AG04449 (cell line): ENCODE measurements at regions not wholly inside any gene's neighbourhood (a gene's known extent, or its start where the extent isn't known, plus 50 kb on each side); places are given as distances from the start of the nearest gene placed in this dataset.

Experiments
- CTCF ChIA-PET: fragments of 350-600 bp; formaldehyde crosslinking; extraction: SDS; loops from one replicate; lab custom pipeline; 2021; ENCODE audit warnings: antibody characterized with exemption; lab: Yijun Ruan, JAX
- POLR2A ChIA-PET: fragments of 400-600, 350-600 bp; formaldehyde crosslinking; extraction: SDS; loops from one replicate; lab custom pipeline; 2020; ENCODE audit warnings: antibody characterized with exemption, inconsistent platforms; lab: Yijun Ruan, JAX
- DNase-seq: peaks from one replicate; pipeline ENCODE4 v3.0.0-alpha.2; 2010; ENCODE audit warnings: low read depth, low spot score
- H3K4me3 ChIP-seq: 2 replicates; pipeline ENCODE4 v1.5.1; 2011; ENCODE audit warnings: low read depth, mild to moderate bottlenecking, control low read depth, low read length
- CTCF ChIP-seq: IDR thresholded peaks from one replicate; pipeline ENCODE4 v1.5.1; 2011; ENCODE audit warnings: mild to moderate bottlenecking, moderate library complexity, low read length, control low read depth, inconsistent platforms; ENCODE audit not compliant: insufficient read depth; ENCODE audit errors: missing control alignments

- ChIA-PET POLR2A (interaction anchor here (1.5 kb wide), 1 partner anchor 14 kb away, joined by 4 read pairs; no protein-coding TSS in a partner anchor), CTCF (interaction anchor here (0.8 to 1.2 kb wide), 3 partner anchors 14 to 412 kb away, joined by 3 to 6 read pairs (median 4); partner anchors contain the start of gene TRIB2)
- H3K4me3 ChIP-seq: no peak overlapping the region
- TF ChIP-seq CTCF: no peak
- no peak for DNase-seq
Measured at GRCh38 chr2:12304564-12305171, 412.1 kb upstream of the TRIB2 start.

DNA sequence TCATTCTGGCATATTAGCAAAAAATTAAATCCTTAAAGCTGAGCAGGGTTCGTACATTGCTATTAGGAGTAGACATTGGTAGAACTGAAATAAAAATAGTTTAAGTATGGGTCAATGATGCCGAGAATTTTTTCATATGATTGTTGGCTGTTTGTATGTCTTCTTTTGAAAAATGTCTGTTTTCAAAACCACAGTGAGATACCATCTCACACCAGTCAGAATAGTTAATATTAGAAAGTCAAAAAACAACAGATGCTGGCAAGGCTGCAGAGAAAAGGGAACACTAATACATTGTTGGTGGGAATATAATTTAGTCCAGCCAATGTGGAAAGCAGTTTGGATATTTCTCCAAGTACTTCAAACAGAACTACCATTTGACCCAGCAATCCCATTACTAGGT, 410.8 kb upstream of the TRIB2 start:
- DNase-seq: no peak
- H3K4me3 ChIP-seq: no peak overlapping the region
- TF ChIP-seq CTCF: no peak
- POLR2A ChIA-PET: no interaction called here
- CTCF ChIA-PET: no interaction called here

DNA sequence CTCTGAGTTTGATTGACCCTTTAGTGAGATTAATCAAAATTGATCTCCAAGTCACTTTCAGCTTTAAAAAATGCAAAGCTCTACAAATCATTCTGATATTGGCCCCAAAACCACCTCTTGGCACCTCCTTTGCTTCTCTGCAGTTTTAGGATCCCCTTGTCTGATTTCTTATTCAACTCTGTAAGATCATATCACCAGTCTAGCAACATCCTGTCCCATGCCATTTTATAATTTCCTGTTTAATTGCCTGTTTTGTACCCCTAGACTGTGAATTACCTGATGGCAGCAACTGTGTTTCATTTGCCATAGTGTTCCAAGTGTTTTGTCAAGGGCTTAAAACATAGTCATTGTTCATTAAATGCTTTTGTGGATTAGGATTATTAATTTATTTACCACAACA, 406.3 kb upstream of the TRIB2 start:
- CTCF ChIA-PET: no interaction called here
- no peak for DNase-seq
- no peak overlapping the region for H3K4me3 ChIP-seq
- POLR2A ChIA-PET: no interaction called here
- no peak for TF ChIP-seq CTCF

DNA sequence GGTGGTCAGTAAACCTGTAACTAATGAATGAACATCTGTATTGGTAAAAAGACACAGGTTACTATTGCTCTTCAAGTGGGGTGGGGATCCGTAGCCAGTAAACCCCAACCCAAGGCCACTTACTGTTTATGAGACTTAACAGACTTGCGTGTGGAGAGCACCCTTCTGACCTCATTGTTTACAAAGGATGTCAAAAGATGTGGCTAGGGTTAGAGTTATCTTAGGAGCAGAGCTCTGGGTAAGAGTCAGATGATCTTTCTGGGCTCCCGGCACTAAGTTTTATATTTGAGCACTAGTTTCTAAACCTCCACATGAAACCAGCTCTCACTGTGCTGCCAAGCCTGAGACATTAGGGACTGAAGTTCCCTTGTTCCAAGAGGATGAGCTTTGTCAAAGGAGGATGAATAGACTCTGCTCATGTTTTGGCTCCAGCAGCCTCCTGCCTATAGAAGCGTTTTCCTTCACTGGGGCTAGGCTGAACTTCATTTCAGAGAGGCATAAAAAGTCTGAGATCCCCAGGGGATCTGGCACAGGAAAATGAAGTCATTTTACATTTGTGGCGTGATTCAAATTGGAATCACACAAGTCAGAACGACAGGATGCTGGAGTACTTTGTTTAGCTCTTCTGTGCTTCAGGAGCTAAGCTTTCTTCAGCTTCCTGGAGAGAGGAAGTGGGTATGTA, 403.1 kb upstream of the TRIB2 start:
- DNase-seq: no peak
- POLR2A ChIA-PET: no interaction called here
- no peak for TF ChIP-seq CTCF
- CTCF ChIA-PET: interaction anchor here (1.6 kb wide), 1 partner anchor 10 kb away, joined by 5 read pairs; no protein-coding TSS in a partner anchor
- no peak overlapping the region for H3K4me3 ChIP-seq

DNA sequence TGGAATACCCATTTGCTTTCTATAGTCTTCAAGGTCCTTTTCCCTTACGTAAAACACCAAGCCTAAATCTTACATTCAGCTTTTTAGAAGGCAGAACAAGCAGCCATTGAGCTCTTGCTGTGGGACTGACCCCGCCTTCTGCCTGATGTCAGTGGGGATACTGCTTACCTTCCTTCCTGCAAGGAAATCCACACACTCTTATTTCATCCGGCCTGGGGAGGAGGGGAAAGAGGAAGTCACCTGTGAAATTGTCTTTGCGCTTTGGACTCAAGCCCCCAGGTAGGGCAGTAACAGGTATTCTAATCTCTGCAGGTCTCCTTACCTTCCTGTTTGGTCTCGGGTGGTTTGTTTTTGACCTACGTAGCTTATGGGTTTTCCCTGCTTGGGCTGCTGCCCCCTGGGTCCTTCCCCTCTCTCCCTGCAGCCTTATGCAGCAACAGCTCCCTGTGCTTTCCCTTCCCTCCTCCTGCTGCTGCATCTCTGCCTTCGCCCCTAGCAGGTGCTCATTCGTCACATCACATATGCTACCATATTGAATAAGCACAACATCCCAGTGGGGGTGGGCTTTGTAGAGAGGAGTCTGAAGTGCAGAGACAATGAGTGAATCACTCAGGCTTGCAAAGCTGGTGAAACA, 402.5 kb upstream of the TRIB2 start:
- no peak overlapping the region for H3K4me3 ChIP-seq
- no peak for TF ChIP-seq CTCF
- DNase-seq: no peak
- ChIA-PET CTCF (interaction anchor here (1.6 kb wide), 1 partner anchor 9 kb away, joined by 5 read pairs; no protein-coding TSS in a partner anchor), POLR2A (no interaction called here)

DNA sequence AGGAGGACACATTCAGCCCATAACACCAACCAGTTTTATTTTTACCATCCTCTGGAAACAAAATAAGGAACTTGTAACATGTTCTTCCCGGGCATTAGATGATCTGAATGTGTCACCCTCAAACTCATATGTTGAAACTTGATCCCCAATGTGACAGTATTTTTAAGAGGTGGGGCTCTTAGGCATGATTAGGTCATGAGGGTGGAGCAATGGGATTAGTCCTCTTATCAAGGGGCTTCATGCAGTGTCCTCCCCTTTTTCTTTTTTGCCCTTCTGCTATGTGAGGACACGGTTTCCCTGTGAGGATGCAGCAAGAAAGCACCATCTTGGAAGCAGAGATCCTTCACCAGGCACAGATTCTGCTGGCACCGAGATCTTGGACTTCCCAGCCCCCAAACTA, 401.5 kb upstream of the TRIB2 start:
- POLR2A ChIA-PET: no interaction called here
- DNase-seq: no peak
- CTCF ChIA-PET: no interaction called here

More for the DNA sequence above, 401.5 kb upstream of the TRIB2 start:
- no peak overlapping the region for H3K4me3 ChIP-seq
- TF ChIP-seq CTCF: no peak
